GM18502 (cell line): ENCODE measurements at regions not wholly inside any gene's neighbourhood (a gene's known extent, or its start where the extent isn't known, plus 50 kb on each side); places are given as distances from the start of the nearest gene placed in this dataset.
A peak's percentile ranks its signal among the peaks of the same experiment; 100 is the strongest.
"Not testable (repeated sequence)": the region's sequence is repeated elsewhere in the genome, so short reads cannot be mapped to it uniquely, and the experiment has no call there.

Experiments used
- ATAC-seq: cut with Tn5 transposase; IDR thresholded peaks from one replicate; pipeline ENCODE4 v1.9.1; 2021; ENCODE audit warnings: mild to moderate bottlenecking; ENCODE audit not compliant: unreplicated experiment, poor library complexity

GRCh38 chr18:70981400-70982140 is 692.7 kb downstream of the SOCS6 start:
- ATAC-seq: no peak

- no peak for ATAC-seq
Measured at GRCh38 chr18:70973626-70974025, 684.8 kb downstream of the SOCS6 start.

- no peak for ATAC-seq
Measured at GRCh38 chr18:70966419-70966818, 677.6 kb downstream of the SOCS6 start.

GRCh38 chr18:70961939-70962338 is 673.1 kb downstream of the SOCS6 start:
- no peak for ATAC-seq

- ATAC-seq: no peak
Measured at GRCh38 chr18:70956554-70956953, 667.7 kb downstream of the SOCS6 start.

GRCh38 chr18:70936160-70936559 is 647.3 kb downstream of the SOCS6 start:
- no peak for ATAC-seq

GRCh38 chr18:70931942-70932814 is 643.3 kb downstream of the SOCS6 start:
- ATAC-seq: no peak

GRCh38 chr18:70920840-70921374 is 632.1 kb downstream of the SOCS6 start:
- no peak for ATAC-seq

GRCh38 chr18:70907673-70908072 is 618.8 kb downstream of the SOCS6 start:
- no peak for ATAC-seq

GRCh38 chr18:70892381-70892780 is 603.5 kb downstream of the SOCS6 start:
- no peak for ATAC-seq

GRCh38 chr18:70870292-70870691 is 581.4 kb downstream of the SOCS6 start:
- no peak for ATAC-seq

- no peak for ATAC-seq
Measured at GRCh38 chr18:70848329-70848728, 559.5 kb downstream of the SOCS6 start.

- ATAC-seq: no peak
Measured at GRCh38 chr18:70840649-70841048, 551.8 kb downstream of the SOCS6 start.

GRCh38 chr18:70827632-70828031 is 538.8 kb downstream of the SOCS6 start:
- ATAC-seq: no peak

- ATAC-seq: no peak
Measured at GRCh38 chr18:70826571-70826970, 537.7 kb downstream of the SOCS6 start.

- ATAC-seq: no peak
Measured at GRCh38 chr18:70822691-70823090, 533.8 kb downstream of the SOCS6 start.

- no peak for ATAC-seq
Measured at GRCh38 chr18:70822117-70822516, 533.3 kb downstream of the SOCS6 start.

GRCh38 chr18:70808481-70809056 is 519.7 kb downstream of the SOCS6 start:
- no peak for ATAC-seq

GRCh38 chr18:70781860-70782453 is 493.1 kb downstream of the SOCS6 start:
- peak; percentile 94 for ATAC-seq

- ATAC-seq: not testable (repeated sequence)
Measured at GRCh38 chr18:70766254-70766653, 477.4 kb downstream of the SOCS6 start.
